Left colon (tissue), 2 donors: ENCODE measurements at regions not wholly inside any gene's neighbourhood (a gene's known extent, or its start where the extent isn't known, plus 50 kb on each side); places are given as distances from the start of the nearest gene placed in this dataset.

Experiments
- ATAC-seq: fragments of 200-7000 bp; cut with Tn5 transposase; one replicate; pipeline ENCODE4 v1.9.1; 2020; ENCODE audit warnings: mild to moderate bottlenecking, moderate library complexity
- DNase-seq, 2 donors: peaks; one replicate each; pipeline ENCODE4 v3.0.0-alpha.2; 2020
- intact Hi-C, 2 donors: fragments of 100-400 bp; cut with DNase I in 1 of 2; cut with micrococcal nuclease in 1 of 2; formaldehyde crosslinking; loops; one replicate each; pipeline versions ENCODE4 v1.11.2 to v1.14.0; 2022; cut with DNase I, micrococcal nuclease
- donor health status: DM: no; HTN: no; CAD: no.
- donor health status: DM: yes; HTN: yes; CAD: no.

DNA sequence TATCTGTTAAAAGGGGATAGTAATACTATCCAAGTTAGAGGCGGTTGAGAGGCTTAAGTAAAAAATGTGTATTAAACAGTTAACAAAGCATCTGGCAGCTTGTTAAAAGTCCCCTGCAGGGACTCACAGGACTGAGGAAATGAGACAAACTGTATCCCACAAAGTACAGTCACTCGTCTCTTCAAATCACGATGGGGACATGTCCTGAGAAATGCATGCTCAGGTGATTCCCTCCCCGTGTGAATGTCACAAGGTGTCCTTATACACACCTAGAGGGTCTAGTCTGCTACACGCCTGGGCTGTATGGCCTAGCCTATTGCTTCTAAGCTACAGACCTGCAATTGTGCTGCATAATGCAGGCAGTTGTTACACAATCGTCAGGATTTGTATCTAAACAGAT lies 237.0 kb downstream of the IRX2 start:
- ATAC-seq (no peak), DNase-seq (no peak)
- intact Hi-C loops: no loop called here

- ATAC-seq (no peak), DNase-seq (no peak)
- intact Hi-C loops: no loop called here
Observed at GRCh38 chr5:2511706-2512105, 239.8 kb downstream of the IRX2 start.

GRCh38 chr5:2511126-2511525 lies 240.4 kb downstream of the IRX2 start:
- DNase-seq: no peak
- intact Hi-C loops: no loop called here
- ATAC-seq: no peak

DNA sequence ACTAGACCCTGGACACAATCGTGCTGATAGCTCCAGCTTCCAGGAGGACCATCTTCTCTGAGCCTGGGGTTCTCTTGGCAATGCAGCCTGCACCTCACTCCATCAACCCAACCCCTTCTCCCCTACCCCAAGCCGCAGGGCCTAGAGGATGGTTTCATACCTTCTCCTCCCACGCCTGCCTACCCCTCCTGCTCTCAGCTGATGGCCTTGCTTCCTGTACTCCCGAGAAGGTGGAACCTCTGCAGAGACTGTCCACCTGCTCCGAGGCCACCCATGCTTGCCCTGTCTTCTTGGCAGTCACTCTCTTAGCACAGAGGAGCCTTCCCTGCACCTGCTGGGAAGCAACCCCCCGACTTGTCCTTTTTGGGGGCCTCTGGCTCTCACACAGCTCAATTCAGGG lies 241.9 kb downstream of the IRX2 start:
- DNase-seq: no peak
- intact Hi-C loops: no loop called here
- no peak for ATAC-seq

- no peak for ATAC-seq
- DNase-seq: no peak
- intact Hi-C loops: no loop called here
Observed at GRCh38 chr5:2508514-2508913, 243.0 kb downstream of the IRX2 start.

- intact Hi-C loops: no loop called here
- no peak for DNase-seq
- ATAC-seq: no peak
Observed at GRCh38 chr5:2507611-2508010, 243.9 kb downstream of the IRX2 start.

DNA sequence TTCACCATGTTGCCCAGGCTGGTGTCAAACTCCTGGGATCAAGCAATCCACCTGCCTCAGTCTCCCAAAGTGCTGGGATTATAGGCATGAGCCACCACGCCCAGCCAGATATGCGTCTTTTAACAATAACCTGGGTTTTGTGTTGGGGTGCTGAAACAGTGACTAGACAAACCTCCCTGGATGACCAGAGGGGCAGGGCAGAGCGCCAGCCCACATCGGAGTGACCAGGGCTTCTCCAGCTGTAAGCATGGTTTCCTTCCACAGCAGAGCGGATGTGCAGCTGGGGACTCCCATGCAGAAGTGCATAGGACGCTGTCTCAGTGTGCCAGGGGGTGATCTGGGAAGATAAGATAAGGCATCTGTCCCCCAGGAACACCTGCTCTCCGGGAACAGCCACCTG lies 244.9 kb downstream of the IRX2 start:
- intact Hi-C loops: no loop called here
- no peak for ATAC-seq
- no peak for DNase-seq

- intact Hi-C loops: no loop called here
- ATAC-seq (no peak), DNase-seq (no peak)
Observed at GRCh38 chr5:2505217-2505616, 246.3 kb downstream of the IRX2 start.

GRCh38 chr5:2502970-2503594 lies 248.4 kb downstream of the IRX2 start:
- ATAC-seq (no peak), DNase-seq (no peak)
- intact Hi-C loops: no loop called here

DNA sequence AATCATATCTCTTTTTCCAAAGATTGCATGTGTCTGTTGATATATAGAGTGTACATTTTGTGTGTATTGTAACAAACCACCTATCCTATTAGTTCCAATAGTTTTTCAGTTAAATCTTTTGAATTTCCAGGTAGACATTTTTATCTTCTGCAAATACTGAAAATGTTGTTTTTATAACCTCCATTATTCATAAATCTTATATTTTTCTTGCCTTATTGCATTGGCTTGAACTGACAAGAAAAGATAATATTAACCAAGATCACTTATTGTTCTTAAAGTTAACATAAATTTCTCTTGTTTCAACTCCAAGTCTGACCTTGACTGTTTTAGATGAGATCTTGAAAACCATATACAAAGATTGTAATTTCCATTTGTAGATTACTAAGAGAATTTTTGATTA lies 251.6 kb downstream of the IRX2 start:
- no peak for ATAC-seq
- DNase-seq: no peak
- intact Hi-C loops: no loop called here

DNA sequence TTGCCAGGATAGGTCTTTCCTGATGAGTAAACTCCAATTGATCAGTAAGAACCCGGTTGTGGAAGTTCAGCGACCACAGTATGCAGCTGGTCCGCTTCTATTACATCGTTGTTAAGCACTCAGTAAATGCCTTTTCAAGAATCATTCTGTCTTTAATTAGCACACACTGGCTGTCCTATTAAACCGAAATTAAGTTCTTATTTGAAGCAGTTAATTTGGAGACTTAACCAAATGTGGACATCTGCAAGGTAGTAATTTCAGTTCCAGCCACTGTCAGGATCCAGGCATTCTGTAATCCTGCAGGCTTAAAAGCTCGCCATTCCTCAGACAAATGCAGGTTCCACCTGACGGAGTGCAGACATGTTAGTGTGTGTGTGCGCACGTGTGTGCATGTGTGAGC lies 254.6 kb downstream of the IRX2 start:
- intact Hi-C loops: no loop called here
- no peak for ATAC-seq

DNA sequence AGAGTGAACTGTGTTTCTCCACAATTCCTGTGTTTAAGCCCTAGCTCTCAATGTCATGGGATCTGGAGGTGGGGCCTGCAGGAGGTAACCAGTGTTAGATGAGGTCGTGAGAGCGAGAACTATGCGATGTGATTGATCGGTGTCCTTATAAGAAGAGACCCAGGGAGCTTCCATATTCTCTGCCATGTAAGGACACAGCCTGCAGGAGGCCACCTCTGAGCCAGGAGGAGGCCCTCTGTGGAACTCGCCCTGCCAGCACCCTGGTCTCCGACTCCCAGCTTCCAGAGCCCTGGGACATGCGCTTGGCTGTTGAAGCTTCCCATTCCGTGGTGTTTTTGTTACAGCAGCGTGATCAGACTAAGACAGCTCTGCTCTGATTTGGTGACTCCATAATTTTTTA lies 255.4 kb downstream of the IRX2 start:
- DNase-seq (no peak), ATAC-seq (no peak)
- intact Hi-C loops: no loop called here

More for the DNA sequence above, 254.6 kb downstream of the IRX2 start:
- no peak for DNase-seq

- ATAC-seq (no peak), DNase-seq (no peak)
- intact Hi-C loops: no loop called here
Observed at GRCh38 chr5:2493356-2493755, 258.1 kb downstream of the IRX2 start.

GRCh38 chr5:2492476-2492875 lies 259.0 kb downstream of the IRX2 start:
- intact Hi-C loops: no loop called here
- DNase-seq: no peak
- ATAC-seq: no peak

DNA sequence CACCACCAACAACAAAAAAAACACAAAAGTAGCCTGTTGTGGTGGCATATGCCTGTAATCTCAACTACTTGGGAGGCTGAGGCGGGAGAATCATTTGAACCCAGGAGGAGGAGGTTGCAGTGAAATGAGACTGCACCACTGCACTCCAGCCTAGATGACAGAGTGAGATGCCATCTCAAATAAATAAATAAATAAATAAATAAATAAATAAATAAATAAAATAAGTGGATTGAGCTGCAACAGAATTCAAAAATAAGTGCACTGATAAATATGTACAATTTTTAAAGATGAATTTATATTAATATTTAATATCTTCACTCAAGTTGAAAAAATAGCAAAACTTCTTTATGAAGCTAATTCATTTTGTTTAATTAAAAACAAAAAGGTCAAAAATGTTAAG lies 259.6 kb downstream of the IRX2 start:
- DNase-seq (no peak), ATAC-seq (no peak)
- intact Hi-C loops: no loop called here

GRCh38 chr5:2489306-2489705 lies 262.2 kb downstream of the IRX2 start:
- intact Hi-C loops: no loop called here
- DNase-seq: no peak
- ATAC-seq: no peak

DNA sequence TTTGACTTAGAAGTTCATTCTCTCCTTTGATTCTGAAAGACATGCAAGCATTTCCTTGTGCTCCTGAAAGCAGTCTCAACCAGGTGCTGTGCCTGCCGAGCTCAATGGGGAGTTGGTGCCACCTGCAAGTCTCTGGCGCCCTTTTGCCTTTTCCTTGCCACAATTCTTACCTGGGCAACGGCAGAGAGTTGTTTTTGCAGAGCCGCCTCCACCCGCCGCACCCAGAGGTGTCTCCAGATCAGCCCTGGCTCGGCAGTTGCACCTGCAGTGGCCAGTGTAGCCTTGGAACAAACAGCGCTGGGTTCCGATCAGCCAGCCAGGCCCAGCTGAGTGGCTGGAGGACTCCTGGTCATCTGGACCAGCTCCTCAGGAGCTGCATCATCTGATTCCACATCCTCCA lies 262.9 kb downstream of the IRX2 start:
- no peak for ATAC-seq
- no peak for DNase-seq
- intact Hi-C loops: no loop called here

- ATAC-seq (no peak), DNase-seq (no peak)
- intact Hi-C loops: no loop called here
Observed at GRCh38 chr5:2487152-2487763, 264.2 kb downstream of the IRX2 start.

GRCh38 chr5:2486373-2486772 lies 265.1 kb downstream of the IRX2 start:
- intact Hi-C loops: no loop called here
- DNase-seq (no peak), ATAC-seq (no peak)

DNA sequence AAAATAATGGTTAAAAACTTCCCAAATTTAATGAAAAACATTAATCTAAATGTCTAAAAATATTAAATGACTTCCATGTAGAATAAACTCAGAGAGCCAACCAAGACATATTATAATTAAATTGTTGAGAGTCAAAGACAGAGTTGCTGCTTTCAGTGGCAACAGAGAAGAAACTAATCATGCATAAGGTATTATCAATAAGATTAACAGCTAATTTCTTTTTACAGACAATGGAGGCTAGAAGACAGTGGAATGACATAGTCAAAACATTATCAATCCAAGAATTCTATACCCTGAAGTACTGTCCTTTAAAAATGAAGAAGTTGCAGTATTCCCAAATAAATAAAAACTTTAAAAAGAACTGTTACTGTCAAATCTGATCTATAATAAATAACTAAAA lies 268.7 kb downstream of the IRX2 start:
- DNase-seq (no peak), ATAC-seq (no peak)
- intact Hi-C loops: no loop called here

- ATAC-seq: no peak
- DNase-seq: no peak
- intact Hi-C loops: no loop called here
Observed at GRCh38 chr5:2480871-2481270, 270.6 kb downstream of the IRX2 start.
